Caco-2 (cell line): ENCODE measurements at regions not wholly inside any gene's neighbourhood (a gene's known extent, or its start where the extent isn't known, plus 50 kb on each side); places are given as distances from the start of the nearest gene placed in this dataset.

Experiments used
- BruUV-seq: library from RNA; stranded (reverse); fragments of 400-500 nt; replicated peaks from 2 replicates; lab custom pipeline; 2021; lab: Mats Ljungman, UMichigan
- CTCF ChIA-PET: fragments of 300-600 bp; sonication (Branson Sonifier 250); formaldehyde crosslinking; loops from one replicate; lab custom pipeline; 2022; ENCODE audit warnings: antibody characterized with exemption; lab: Charles Lee
- POLR2A ChIA-PET: fragments of 300-600 bp; sonication (Branson Sonifier 250); formaldehyde crosslinking; loops from one replicate; lab custom pipeline; 2022; ENCODE audit warnings: antibody characterized with exemption; lab: Charles Lee
- DNase-seq, 2 experiments: peaks; one replicate each; pipeline versions ENCODE4 v3.0.0 to v3.0.0-alpha.2; 2020 to 2022
- H3K27me3 ChIP-seq: replicated peaks from 2 replicates; pipeline ENCODE4 v1.6.0; 2011; ENCODE audit warnings: low read length; ENCODE audit not compliant: control insufficient read depth, insufficient read depth
- H3K36me3 ChIP-seq: 2 replicates; pipeline ENCODE4 v1.5.1; 2011; ENCODE audit warnings: low read length; ENCODE audit not compliant: control insufficient read depth, insufficient read depth
- H3K4me1 ChIP-seq: fragments of 250-450 bp; sonication (Bioruptor Pico); 2 replicates; pipeline ENCODE4 v1.5.1; 2020; ENCODE audit warnings: mild to moderate bottlenecking
- H3K4me3 ChIP-seq: 2 replicates; pipeline ENCODE4 v1.5.1; 2011; ENCODE audit warnings: low read depth, mild to moderate bottlenecking, control low read depth, low read length
- H3K9me3 ChIP-seq: fragments of 250-450 bp; sonication (Bioruptor Pico); 2 replicates; pipeline ENCODE4 v1.5.1; 2020; ENCODE audit warnings: mild to moderate bottlenecking, moderate library complexity
- H3K27ac Mint-ChIP-seq: one replicate; pipeline ENCODE4 v1.8.0; 2022; ENCODE audit warnings: mixed read lengths; ENCODE audit not compliant: unreplicated experiment
- H3K27me3 Mint-ChIP-seq: one replicate; pipeline ENCODE4 v1.8.0; 2022; ENCODE audit warnings: mixed read lengths; ENCODE audit not compliant: insufficient read depth, unreplicated experiment
- H3K36me3 Mint-ChIP-seq: one replicate; pipeline ENCODE4 v1.8.0; 2022; ENCODE audit warnings: mild to moderate bottlenecking, mixed read lengths; ENCODE audit not compliant: insufficient read depth, unreplicated experiment
- H3K4me1 Mint-ChIP-seq: one replicate; pipeline ENCODE4 v1.8.0; 2022; ENCODE audit warnings: low read depth, mixed read lengths; ENCODE audit not compliant: unreplicated experiment
- H3K4me3 Mint-ChIP-seq: one replicate; pipeline ENCODE4 v1.8.0; 2022; ENCODE audit warnings: mild to moderate bottlenecking, moderate library complexity, mixed read lengths; ENCODE audit not compliant: unreplicated experiment
- H3K9me3 Mint-ChIP-seq: one replicate; pipeline ENCODE4 v1.8.0; 2022; ENCODE audit warnings: mixed read lengths; ENCODE audit not compliant: unreplicated experiment
- CTCF ChIP-seq, 2 experiments: fragments of 200-600 bp in 1 of 2; IDR thresholded peaks; 1 replicate in 1 of 2; 2 replicates in 1 of 2; pipeline versions ENCODE4 v1.5.1 to v1.8.0; 2011 to 2022; ENCODE audit warnings: antibody characterized with exemption in 1 of 2, control low read depth in 1 of 2, inconsistent platforms in 1 of 2, low read depth in 1 of 2, low read length in 1 of 2, mild to moderate bottlenecking in 1 of 2, moderate library complexity in 1 of 2; ENCODE audit not compliant: insufficient read depth in 1 of 2, severe bottlenecking in 1 of 2, unreplicated experiment in 1 of 2
- intact Hi-C: fragments of 100-400 bp; cut with micrococcal nuclease; formaldehyde crosslinking; loops from one replicate; pipeline ENCODE4 v1.10.0; 2022; ENCODE audit not compliant: unreplicated experiment

GRCh38 chr1:67540733-67541125 is 110.5 kb upstream of the SERBP1 start:
- ChIA-PET POLR2A (no interaction called here), CTCF (no interaction called here)
- Mint-ChIP-seq H3K4me3 (no peak overlapping the region), H3K27ac (no peak overlapping the region), H3K27me3 (no peaks in the 10 kb centered on the region), H3K36me3 (no peaks in the 10 kb centered on the region), H3K9me3 (no peaks in the 10 kb centered on the region), H3K4me1 (peaks cover 19% of the 10 kb centered on the region)
- intact Hi-C loops, result no loop called here
- no TSS peak for BruUV-seq
- Histone ChIP-seq H3K27me3 (no peaks in the 10 kb centered on the region), H3K4me1 (peaks cover 12% of the 10 kb centered on the region), H3K36me3 (no peaks in the 10 kb centered on the region), H3K4me3 (no peak overlapping the region), H3K9me3 (no peaks in the 10 kb centered on the region)
- no peak for TF ChIP-seq CTCF (IDR thresholded peaks at IDR 0.05; ENCODE audit: insufficient read depth in 1 of 2, low read depth in 1 of 2, low read length in 1 of 2, severe bottlenecking in 1 of 2, unreplicated experiment in 1 of 2)
- no peak for DNase-seq

GRCh38 chr1:67542747-67543146 is 112.5 kb upstream of the SERBP1 start:
- H3K4me3 Mint-ChIP-seq, result no peak overlapping the region
- intact Hi-C loops, result no loop called here
- H3K27me3 ChIP-seq, result no peaks in the 10 kb centered on the region
- no peak for DNase-seq
- no TSS peak for BruUV-seq
- no peaks in the 10 kb centered on the region for H3K36me3 Mint-ChIP-seq
- TF ChIP-seq CTCF (IDR thresholded peaks at IDR 0.05; ENCODE audit: insufficient read depth in 1 of 2, low read depth in 1 of 2, low read length in 1 of 2, severe bottlenecking in 1 of 2, unreplicated experiment in 1 of 2), result no peak
- POLR2A ChIA-PET, result no interaction called here
- H3K4me1 Mint-ChIP-seq, result peaks cover 19% of the 10 kb centered on the region
- H3K9me3 ChIP-seq, result no peaks in the 10 kb centered on the region
- no peaks in the 10 kb centered on the region for H3K36me3 ChIP-seq
- no peaks in the 10 kb centered on the region for H3K27me3 Mint-ChIP-seq
- CTCF ChIA-PET, result no interaction called here
- H3K9me3 Mint-ChIP-seq, result no peaks in the 10 kb centered on the region
- no peak overlapping the region for H3K4me3 ChIP-seq
- H3K27ac Mint-ChIP-seq, result no peak overlapping the region
- H3K4me1 ChIP-seq, result peaks cover 12% of the 10 kb centered on the region

- intact Hi-C loops, result no loop called here
- POLR2A ChIA-PET, result interaction anchor here (0.6 kb wide), 1 partner anchor 322 kb away, joined by 4 read pairs; no protein-coding TSS in a partner anchor
Observed at GRCh38 chr1:67544921-67545320, 114.7 kb upstream of the SERBP1 start.

More at GRCh38 chr1:67544921-67545320, 114.7 kb upstream of the SERBP1 start:
- BruUV-seq, result no TSS peak
- H3K27me3 Mint-ChIP-seq, result no peaks in the 10 kb centered on the region
- CTCF ChIA-PET, result interaction anchor here (1.1 kb wide), 1 partner anchor 11 kb away, joined by 5 read pairs; no protein-coding TSS in a partner anchor
- Histone ChIP-seq H3K9me3 (no peaks in the 10 kb centered on the region), H3K4me3 (no peak overlapping the region), H3K36me3 (no peaks in the 10 kb centered on the region), H3K27me3 (no peaks in the 10 kb centered on the region), H3K4me1 (peaks cover 11% of the 10 kb centered on the region)
- H3K4me1 Mint-ChIP-seq, result peaks cover 13% of the 10 kb centered on the region
- peaks cover 9% of the 10 kb centered on the region for H3K9me3 Mint-ChIP-seq
- no peak for TF ChIP-seq CTCF (IDR thresholded peaks at IDR 0.05; ENCODE audit: insufficient read depth in 1 of 2, low read depth in 1 of 2, low read length in 1 of 2, severe bottlenecking in 1 of 2, unreplicated experiment in 1 of 2)
- H3K4me3 Mint-ChIP-seq, result no peak overlapping the region
- DNase-seq, result no peak
- no peak overlapping the region for H3K27ac Mint-ChIP-seq
- no peaks in the 10 kb centered on the region for H3K36me3 Mint-ChIP-seq
